Subcutaneous abdominal adipose tissue (tissue), 5 donors: ENCODE measurements at regions not wholly inside any gene's neighbourhood (a gene's known extent, or its start where the extent isn't known, plus 50 kb on each side); places are given as distances from the start of the nearest gene placed in this dataset.

Experiments used
- H3K27ac ChIP-seq: one replicate; pipeline ENCODE4 v1.7.0; 2013; ENCODE audit warnings: low read depth, mild to moderate bottlenecking, inconsistent platforms, low read length, moderate library complexity
- H3K27me3 ChIP-seq, 5 donors: one replicate each; pipeline ENCODE4 v1.7.0; 2013; ENCODE audit warnings: low read length in 5 of 5, inconsistent platforms in 1 of 5; ENCODE audit not compliant: control insufficient read depth in 5 of 5, insufficient read depth in 4 of 5
- H3K36me3 ChIP-seq, 5 donors: one replicate each; pipeline ENCODE4 v1.7.0; 2013; ENCODE audit warnings: low read length in 5 of 5; ENCODE audit not compliant: control insufficient read depth in 5 of 5, insufficient read depth in 5 of 5
- H3K4me1 ChIP-seq, 5 donors: one replicate each; pipeline ENCODE4 v1.7.0; 2013; ENCODE audit warnings: low read length in 5 of 5, mild to moderate bottlenecking in 3 of 5, moderate library complexity in 1 of 5; ENCODE audit not compliant: control insufficient read depth in 5 of 5, insufficient read depth in 5 of 5
- H3K4me3 ChIP-seq, 5 donors: one replicate each; pipeline ENCODE4 v1.7.0; 2013; ENCODE audit warnings: low read length in 5 of 5, low read depth in 1 of 5
- H3K9ac ChIP-seq, 5 donors: one replicate each; pipeline ENCODE4 v1.7.0; 2013; ENCODE audit warnings: low read length in 5 of 5, mild to moderate bottlenecking in 4 of 5, moderate library complexity in 3 of 5
- H3K9me3 ChIP-seq, 5 donors: one replicate each; pipeline ENCODE4 v1.7.0; 2013; ENCODE audit warnings: low read length in 5 of 5; ENCODE audit not compliant: control insufficient read depth in 5 of 5
- donor health status: healthy.
- donor health status: healthy.
- donor health status: healthy.
- donor health status: healthy.
- donor health status: healthy.

GRCh38 chr3:72255191-72255590 lies 470.2 kb upstream of the PROK2 start:
- Histone ChIP-seq H3K27ac (no peak overlapping the region), H3K9ac (no peak overlapping the region), H3K4me3 (no peak overlapping the region)

GRCh38 chr3:72254483-72254882 lies 469.5 kb upstream of the PROK2 start:
- peaks cover 2 to 32% (median 20%) of the 10 kb centered on the region in 5 donors for H3K4me1 ChIP-seq
- no peaks in the 10 kb centered on the region for H3K36me3 ChIP-seq
- H3K27me3 ChIP-seq, result no peaks in the 10 kb centered on the region
- no peak overlapping the region for H3K27ac ChIP-seq
- no peaks in the 10 kb centered on the region for H3K9me3 ChIP-seq
- H3K4me3 ChIP-seq, result no peak overlapping the region
- no peak overlapping the region for H3K9ac ChIP-seq

More at GRCh38 chr3:72255191-72255590, 470.2 kb upstream of the PROK2 start:
- peaks cover 2 to 35% (median 20%) of the 10 kb centered on the region in 5 donors for H3K4me1 ChIP-seq
- H3K36me3 ChIP-seq, result no peaks in the 10 kb centered on the region
- no peaks in the 10 kb centered on the region for H3K27me3 ChIP-seq
- H3K9me3 ChIP-seq, result no peaks in the 10 kb centered on the region

GRCh38 chr3:72250725-72251124 lies 465.8 kb upstream of the PROK2 start:
- H3K9me3 ChIP-seq, result no peaks in the 10 kb centered on the region
- no peaks in the 10 kb centered on the region for H3K27me3 ChIP-seq
- H3K9ac ChIP-seq, result no peak overlapping the region
- H3K4me1 ChIP-seq, result peaks cover 9 to 36% (median 19%) of the 10 kb centered on the region in 5 donors
- H3K4me3 ChIP-seq, result no peak overlapping the region
- no peaks in the 10 kb centered on the region for H3K36me3 ChIP-seq
- H3K27ac ChIP-seq, result no peak overlapping the region

- Histone ChIP-seq H3K9ac (no peak overlapping the region), H3K36me3 (no peaks in the 10 kb centered on the region), H3K4me3 (no peak overlapping the region), H3K27ac (no peak overlapping the region), H3K27me3 (no peaks in the 10 kb centered on the region), H3K9me3 (no peaks in the 10 kb centered on the region), H3K4me1 (peaks cover 14 to 44% (median 32%) of the 10 kb centered on the region in 5 donors)
Measured at GRCh38 chr3:72248869-72249268, 463.9 kb upstream of the PROK2 start.

- H3K36me3 ChIP-seq, result no peaks in the 10 kb centered on the region
- H3K9me3 ChIP-seq, result no peaks in the 10 kb centered on the region
- H3K9ac ChIP-seq, result no peak overlapping the region
- H3K27me3 ChIP-seq, result no peaks in the 10 kb centered on the region
- no peak overlapping the region for H3K27ac ChIP-seq
- H3K4me1 ChIP-seq, result peaks cover 14 to 44% (median 32%) of the 10 kb centered on the region in 5 donors
- H3K4me3 ChIP-seq, result no peak overlapping the region
Measured at GRCh38 chr3:72248389-72248761, 463.4 kb upstream of the PROK2 start.

- no peak overlapping the region for H3K27ac ChIP-seq
- H3K9me3 ChIP-seq, result no peaks in the 10 kb centered on the region
- no peaks in the 10 kb centered on the region for H3K27me3 ChIP-seq
- H3K4me1 ChIP-seq, result peaks cover 14 to 44% (median 32%) of the 10 kb centered on the region in 5 donors
- H3K36me3 ChIP-seq, result no peaks in the 10 kb centered on the region
- H3K9ac ChIP-seq, result no peak overlapping the region
- H3K4me3 ChIP-seq, result no peak overlapping the region
Measured at GRCh38 chr3:72247645-72248388, 462.9 kb upstream of the PROK2 start.

GRCh38 chr3:72247126-72247525 lies 462.2 kb upstream of the PROK2 start:
- no peak overlapping the region for H3K27ac ChIP-seq
- no peak overlapping the region for H3K9ac ChIP-seq

GRCh38 chr3:72246685-72247084 lies 461.7 kb upstream of the PROK2 start:
- Histone ChIP-seq H3K4me1 (peaks cover 14 to 44% (median 32%) of the 10 kb centered on the region in 5 donors), H3K27ac (no peak overlapping the region), H3K36me3 (no peaks in the 10 kb centered on the region), H3K4me3 (no peak overlapping the region), H3K9me3 (no peaks in the 10 kb centered on the region), H3K27me3 (no peaks in the 10 kb centered on the region), H3K9ac (no peak overlapping the region)

More at GRCh38 chr3:72247126-72247525, 462.2 kb upstream of the PROK2 start:
- Histone ChIP-seq H3K36me3 (no peaks in the 10 kb centered on the region), H3K4me3 (no peak overlapping the region), H3K9me3 (no peaks in the 10 kb centered on the region), H3K27me3 (no peaks in the 10 kb centered on the region), H3K4me1 (peaks cover 14 to 44% (median 32%) of the 10 kb centered on the region in 5 donors)

- peak overlapping the region; percentile 16 for H3K27ac ChIP-seq
Measured at GRCh38 chr3:72245183-72245811, 460.3 kb upstream of the PROK2 start.

GRCh38 chr3:72244396-72244795 lies 459.4 kb upstream of the PROK2 start:
- H3K9ac ChIP-seq, result no peak overlapping the region
- H3K27ac ChIP-seq, result no peak overlapping the region
- no peak overlapping the region for H3K4me3 ChIP-seq
- no peaks in the 10 kb centered on the region for H3K9me3 ChIP-seq
- no peaks in the 10 kb centered on the region for H3K36me3 ChIP-seq
- no peaks in the 10 kb centered on the region for H3K27me3 ChIP-seq
- peaks cover 14 to 38% (median 32%) of the 10 kb centered on the region in 5 donors for H3K4me1 ChIP-seq

More at GRCh38 chr3:72245183-72245811, 460.3 kb upstream of the PROK2 start:
- peak overlapping the region in 1 of 5 donors; percentile 13 for H3K9ac ChIP-seq
- no peaks in the 10 kb centered on the region for H3K36me3 ChIP-seq
- peaks cover 14 to 38% (median 32%) of the 10 kb centered on the region in 5 donors for H3K4me1 ChIP-seq
- H3K9me3 ChIP-seq, result no peaks in the 10 kb centered on the region
- no peaks in the 10 kb centered on the region for H3K27me3 ChIP-seq
- no peak overlapping the region for H3K4me3 ChIP-seq
